ENCODE measurements at regions not wholly inside any gene's neighbourhood (a gene's known extent, or its start where the extent isn't known, plus 50 kb on each side); places are given as distances from the start of the nearest gene placed in this dataset.
"Not testable (repeated sequence)": the region's sequence is repeated elsewhere in the genome, so short reads cannot be mapped to it uniquely, and the experiment has no call there.

DNA sequence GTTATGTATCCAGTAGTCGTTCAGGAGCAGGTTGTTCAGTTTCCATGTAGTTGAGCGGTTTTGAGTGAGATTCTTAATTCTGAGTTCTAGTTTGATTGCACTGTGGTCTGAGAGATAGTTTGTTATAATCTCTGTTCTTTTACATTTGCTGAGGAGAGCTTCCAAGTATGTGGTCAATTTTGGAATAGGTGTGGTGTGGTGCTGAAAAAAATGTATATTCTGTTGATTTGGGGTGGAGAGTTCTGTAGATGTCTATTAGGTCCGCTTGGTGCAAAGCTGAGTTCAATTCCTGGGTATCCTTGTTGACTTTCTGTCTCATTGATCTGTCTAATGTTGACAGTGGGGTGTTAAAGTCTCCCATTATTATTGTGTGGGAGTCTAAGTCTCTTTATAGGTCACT, 68.6 kb upstream of the IZUMO1R start:
- H3K4me3 Mint-ChIP-seq, H3K36me3 Mint-ChIP-seq, H3K27ac Mint-ChIP-seq, H3K9me3 Mint-ChIP-seq, H3K27me3 Mint-ChIP-seq, H3K4me1 Mint-ChIP-seq, ATAC-seq: not testable (repeated sequence)

DNA sequence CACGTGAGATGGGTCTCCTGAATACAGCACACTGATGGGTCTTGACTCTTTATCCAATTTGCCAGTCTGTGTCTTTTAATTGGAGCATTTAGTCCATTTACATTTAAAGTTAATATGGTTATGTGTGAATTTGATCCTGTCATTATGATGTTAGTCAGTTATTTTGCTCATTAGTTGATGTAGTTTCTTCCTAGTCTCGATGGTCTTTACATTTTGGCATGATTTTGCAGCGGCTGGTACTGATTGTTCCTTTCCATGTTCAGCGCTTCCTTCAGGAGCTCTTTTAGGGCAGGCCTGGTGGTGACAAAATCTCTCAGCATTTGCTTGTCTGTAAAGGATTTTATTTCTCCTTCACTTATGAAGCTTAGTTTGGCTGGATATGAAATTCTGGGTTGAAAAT, 68.0 kb upstream of the IZUMO1R start:
- not testable (repeated sequence) for H3K9me3 Mint-ChIP-seq, H3K4me3 Mint-ChIP-seq, H3K4me1 Mint-ChIP-seq, H3K27me3 Mint-ChIP-seq, ATAC-seq, H3K36me3 Mint-ChIP-seq, H3K27ac Mint-ChIP-seq

DNA sequence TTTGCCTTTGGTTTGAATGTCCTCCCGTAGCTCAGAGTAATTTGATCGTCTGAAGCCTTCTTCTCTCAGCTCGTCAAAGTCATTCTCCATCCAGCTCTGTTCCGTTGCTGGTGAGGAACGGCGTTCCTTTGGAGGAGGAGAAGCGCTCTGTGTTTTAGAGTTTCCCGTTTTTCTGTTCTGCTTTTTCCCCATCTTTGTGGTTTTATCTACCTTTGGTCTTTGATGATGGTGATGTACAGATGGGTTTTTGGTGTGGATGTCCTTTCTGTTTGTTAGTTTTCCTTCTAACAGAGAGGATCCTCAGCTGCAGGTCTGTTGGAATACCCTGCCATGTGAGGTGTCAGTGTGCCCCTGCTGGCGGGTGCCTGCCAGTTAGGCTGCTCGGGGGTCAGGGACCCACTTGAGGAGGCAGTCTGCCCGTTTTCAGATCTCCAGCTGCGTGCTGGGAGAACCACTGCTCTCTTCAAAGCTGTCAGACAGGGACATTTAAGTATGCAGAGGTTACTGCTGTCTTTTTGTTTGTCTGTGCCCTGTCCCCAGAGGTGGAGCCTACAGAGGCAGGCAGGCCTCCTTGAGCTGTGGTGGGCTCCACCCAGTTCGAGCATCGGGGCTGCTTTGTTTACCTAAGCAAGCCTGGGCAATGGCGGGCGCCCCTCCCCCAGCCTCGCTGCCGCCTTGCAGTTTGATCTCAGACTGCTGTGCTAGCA, 66.8 kb upstream of the IZUMO1R start:
- ATAC-seq, H3K4me1 Mint-ChIP-seq, H3K9me3 Mint-ChIP-seq, H3K4me3 Mint-ChIP-seq, H3K27me3 Mint-ChIP-seq, H3K36me3 Mint-ChIP-seq, H3K27ac Mint-ChIP-seq: not testable (repeated sequence)

DNA sequence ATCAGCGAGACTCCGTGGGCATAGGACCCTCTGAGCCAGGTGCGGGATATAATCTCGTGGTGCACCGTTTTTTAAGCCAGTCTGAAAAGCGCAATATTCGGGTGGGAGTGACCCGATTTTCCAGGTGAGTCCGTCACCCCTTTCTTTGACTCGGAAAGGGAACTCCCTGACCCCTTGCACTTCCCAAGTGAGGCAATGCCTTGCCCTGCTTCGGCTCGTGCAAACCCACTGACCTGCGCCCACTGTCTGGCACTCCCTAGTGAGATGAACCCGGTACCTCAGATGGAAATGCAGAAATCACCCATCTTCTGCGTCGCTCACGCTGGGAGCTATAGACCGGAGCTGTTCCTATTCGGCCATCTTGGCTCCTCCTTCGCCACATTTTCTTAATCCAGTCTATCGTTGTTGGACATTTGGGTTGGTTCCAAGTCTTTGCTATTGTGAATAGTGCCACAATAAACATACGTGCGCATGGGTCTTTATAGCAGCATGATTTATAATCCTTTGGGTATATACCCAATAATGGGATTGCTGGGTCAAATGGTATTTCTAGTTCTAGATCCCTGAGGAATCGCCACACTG, 66.1 kb upstream of the IZUMO1R start:
- ATAC-seq = peak; percentile 51
- H3K9me3 Mint-ChIP-seq, H3K4me1 Mint-ChIP-seq: not testable (repeated sequence)

DNA sequence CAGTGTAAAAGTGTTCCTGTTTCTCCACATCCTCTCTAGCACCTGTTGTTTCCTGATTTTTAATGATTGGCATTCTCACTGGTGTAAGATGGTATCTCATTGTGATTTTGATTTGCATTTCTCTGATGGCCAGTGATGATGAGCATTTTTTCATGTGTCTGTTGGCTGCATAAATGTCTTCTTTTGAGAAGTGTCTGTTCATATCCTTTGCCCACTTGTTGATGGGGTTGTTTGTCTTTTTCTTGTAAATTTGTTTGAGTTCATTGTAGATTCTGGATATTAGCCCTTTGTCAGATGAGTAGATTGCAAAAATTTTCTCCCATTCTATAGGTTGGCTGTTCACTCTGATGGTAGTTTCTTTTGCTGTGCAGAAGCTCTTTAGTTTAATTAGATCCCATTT, 65.6 kb upstream of the IZUMO1R start:
- not testable (repeated sequence) for H3K36me3 Mint-ChIP-seq, H3K27ac Mint-ChIP-seq, H3K4me1 Mint-ChIP-seq, H3K4me3 Mint-ChIP-seq, H3K9me3 Mint-ChIP-seq, H3K27me3 Mint-ChIP-seq, ATAC-seq

More for the DNA sequence above, 66.1 kb upstream of the IZUMO1R start:
- H3K27me3 Mint-ChIP-seq, H3K36me3 Mint-ChIP-seq, H3K4me3 Mint-ChIP-seq, H3K27ac Mint-ChIP-seq: not testable (repeated sequence)

DNA sequence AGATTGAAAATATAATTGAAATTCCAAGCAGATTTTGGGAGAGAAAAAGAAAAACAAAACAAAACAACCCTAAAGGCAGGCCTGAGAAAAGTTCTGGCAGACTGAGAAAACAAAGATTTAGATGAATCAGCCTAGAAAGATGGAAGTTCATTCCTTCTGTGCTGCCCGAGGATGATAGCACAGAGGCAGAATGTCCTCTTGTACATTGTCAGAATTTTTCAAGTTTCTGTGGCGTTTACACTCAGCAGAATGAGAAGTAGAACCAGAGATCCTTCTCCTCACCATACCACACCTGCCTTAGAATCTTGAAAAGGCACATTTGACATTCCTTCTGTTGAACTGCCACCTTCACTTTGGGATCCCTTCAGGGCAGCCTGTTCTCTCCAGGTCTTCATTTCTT, 62.5 kb upstream of the IZUMO1R start:
- H3K4me1 Mint-ChIP-seq = no peaks in the 10 kb centered on the region
- no peak overlapping the region for H3K4me3 Mint-ChIP-seq
- peaks cover 3% of the 10 kb centered on the region for H3K9me3 Mint-ChIP-seq
- H3K27me3 Mint-ChIP-seq = peaks cover 9% of the 10 kb centered on the region
- no peak for ATAC-seq
- no peaks in the 10 kb centered on the region for H3K36me3 Mint-ChIP-seq
- no peak overlapping the region for H3K27ac Mint-ChIP-seq

DNA sequence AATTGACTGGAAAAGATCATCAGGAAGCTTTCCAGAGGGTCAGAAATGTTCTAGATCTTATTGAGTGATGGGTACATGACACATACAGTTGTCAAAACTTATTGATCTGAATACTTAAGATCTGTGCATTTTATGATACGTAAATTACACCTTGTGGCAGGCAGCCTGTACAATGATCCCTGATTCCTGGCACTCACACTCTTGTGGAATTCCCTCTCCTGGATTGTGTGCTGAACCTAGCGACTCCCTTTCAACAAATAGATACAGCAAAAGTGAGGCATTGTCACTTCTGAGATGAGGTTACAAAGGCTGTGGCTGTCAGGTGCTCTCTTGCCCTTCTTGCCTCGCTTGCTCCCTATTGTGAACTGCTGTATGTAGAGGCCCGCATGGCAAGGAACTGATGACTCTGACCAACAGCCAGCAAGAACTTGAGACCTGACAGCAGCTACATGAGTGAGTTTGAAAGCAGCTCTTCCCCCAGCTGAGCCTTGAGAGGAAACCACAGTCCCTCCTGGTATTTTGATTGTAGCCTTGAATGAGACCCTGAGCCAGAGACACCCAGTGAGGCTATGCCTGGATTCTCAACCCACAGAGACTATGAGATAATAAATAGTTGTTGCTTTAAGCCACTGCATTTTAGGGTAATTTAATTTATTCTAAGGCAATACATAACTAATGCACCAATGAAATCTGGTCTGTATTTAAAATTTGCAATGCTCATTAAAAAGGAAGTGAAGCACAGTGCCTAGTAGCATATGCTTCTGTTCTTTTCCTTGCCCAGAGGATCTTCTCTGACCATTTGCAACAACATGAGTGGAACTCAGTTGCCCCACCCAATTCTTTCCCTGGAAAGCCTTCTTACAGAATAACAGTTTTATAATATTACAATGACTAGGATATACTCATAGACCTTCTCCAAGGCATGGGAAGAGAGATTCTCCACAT, 60.5 kb upstream of the IZUMO1R start:
- H3K9me3 Mint-ChIP-seq = peaks cover 3% of the 10 kb centered on the region
- H3K4me1 Mint-ChIP-seq = no peaks in the 10 kb centered on the region
- H3K27ac Mint-ChIP-seq = no peak overlapping the region
- ATAC-seq = no peak
- H3K27me3 Mint-ChIP-seq = peaks cover 9% of the 10 kb centered on the region
- no peak overlapping the region for H3K4me3 Mint-ChIP-seq
- no peaks in the 10 kb centered on the region for H3K36me3 Mint-ChIP-seq

DNA sequence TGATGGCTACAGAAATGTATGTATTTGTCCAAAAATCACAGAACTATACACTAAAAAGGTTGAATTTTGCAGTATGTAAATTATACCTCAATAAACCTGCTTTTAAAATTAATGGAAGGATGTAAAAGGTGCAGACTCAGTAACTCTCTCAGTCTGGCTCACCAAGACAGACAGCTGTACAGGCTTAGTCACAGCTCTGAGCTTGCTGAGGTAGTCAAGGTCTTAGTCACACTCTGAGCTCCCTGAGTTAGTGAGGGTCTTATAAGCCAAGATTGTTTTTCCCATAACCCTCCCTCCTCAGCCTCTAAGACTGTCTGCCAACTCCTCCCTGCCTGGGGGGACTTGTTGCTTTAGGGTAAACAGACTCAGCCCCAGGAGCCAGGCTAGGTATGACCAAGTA, 59.3 kb upstream of the IZUMO1R start:
- no peak overlapping the region for H3K27ac Mint-ChIP-seq
- no peaks in the 10 kb centered on the region for H3K36me3 Mint-ChIP-seq
- H3K4me3 Mint-ChIP-seq = no peak overlapping the region
- peaks cover 9% of the 10 kb centered on the region for H3K27me3 Mint-ChIP-seq
- H3K9me3 Mint-ChIP-seq = peaks cover 8% of the 10 kb centered on the region
- H3K4me1 Mint-ChIP-seq = no peaks in the 10 kb centered on the region
- no peak for ATAC-seq

DNA sequence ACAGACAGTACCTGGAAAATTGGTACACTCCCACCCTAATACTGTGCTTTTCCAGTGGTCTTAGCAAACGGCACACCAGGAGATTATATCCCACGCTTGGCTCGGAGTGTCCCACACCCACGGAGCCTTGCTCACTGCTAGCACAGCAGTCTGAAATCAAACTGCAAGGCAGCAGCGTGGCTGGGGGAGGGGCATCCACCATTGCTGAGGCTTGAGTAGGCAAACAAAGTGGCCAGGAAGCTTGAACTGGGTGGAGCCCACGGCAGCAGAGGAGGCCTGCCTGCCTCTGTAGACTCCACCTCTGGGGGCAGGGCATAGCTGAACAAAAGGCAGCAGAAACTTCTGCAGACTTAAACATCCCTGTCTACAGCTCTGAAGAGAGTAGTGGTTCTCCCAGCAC, 56.1 kb upstream of the IZUMO1R start:
- not testable (repeated sequence) for H3K4me3 Mint-ChIP-seq, H3K27me3 Mint-ChIP-seq, ATAC-seq, H3K27ac Mint-ChIP-seq, H3K36me3 Mint-ChIP-seq, H3K4me1 Mint-ChIP-seq
- peaks cover 16% of the 10 kb centered on the region for H3K9me3 Mint-ChIP-seq

DNA sequence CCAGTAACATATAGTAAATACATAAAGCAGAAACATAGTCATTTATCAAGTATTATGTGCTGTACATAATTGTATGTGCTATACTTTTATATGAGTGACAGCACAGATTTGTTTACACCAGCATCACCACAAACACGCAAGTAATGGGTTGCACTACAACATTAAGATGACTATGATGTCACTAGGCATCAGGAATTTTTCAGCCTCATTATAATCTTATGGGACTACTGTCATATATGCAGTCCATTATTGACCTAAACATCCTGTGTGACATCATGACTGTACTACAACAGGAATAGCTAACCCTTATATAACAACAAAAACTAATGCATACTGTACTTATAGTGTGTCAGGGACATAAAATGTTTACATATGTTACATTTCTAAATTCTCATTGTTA, 50.2 kb upstream of the IZUMO1R start:
- Mint-ChIP-seq H3K4me3 (no peak overlapping the region), H3K36me3 (no peaks in the 10 kb centered on the region), H3K4me1 (no peaks in the 10 kb centered on the region), H3K27ac (no peak overlapping the region), H3K27me3 (no peaks in the 10 kb centered on the region), H3K9me3 (peaks cover 23% of the 10 kb centered on the region)
- no peak for ATAC-seq
